ENCODE measurements at regions not wholly inside any gene's neighbourhood (a gene's known extent, or its start where the extent isn't known, plus 50 kb on each side); places are given as distances from the start of the nearest gene placed in this dataset.

GRCh38 chrX:2618516-2618915 is 72.6 kb upstream of the CD99 start:
- TF ChIP-seq GLIS3 (CRISPR knock-in tag; IDR thresholded peaks at IDR 0.05) (no peak), SNAI2 (CRISPR knock-in tag; IDR thresholded peaks at IDR 0.05) (no peak), ARNTL (CRISPR knock-in tag; IDR thresholded peaks at IDR 0.05; ENCODE audit: borderline replicate concordance, low read depth) (no peak), RARB (CRISPR knock-in tag; IDR thresholded peaks at IDR 0.05) (no peak), TOX (CRISPR knock-in tag; IDR thresholded peaks at IDR 0.05; ENCODE audit: borderline replicate concordance) (no peak), ZFP3 (CRISPR knock-in tag; IDR thresholded peaks at IDR 0.05) (no peak), PATZ1 (CRISPR knock-in tag; IDR thresholded peaks at IDR 0.05; ENCODE audit: borderline replicate concordance) (no peak), ZNF8 (CRISPR knock-in tag; IDR thresholded peaks at IDR 0.05) (no peak), ZFP30 (CRISPR knock-in tag; IDR thresholded peaks at IDR 0.05) (no peak), CREB5 (CRISPR knock-in tag; IDR thresholded peaks at IDR 0.05; ENCODE audit: low read depth) (no peak), BACH2 (CRISPR knock-in tag; IDR thresholded peaks at IDR 0.05; ENCODE audit: borderline replicate concordance) (no peak), POU6F1 (CRISPR knock-in tag; IDR thresholded peaks at IDR 0.05; ENCODE audit: borderline replicate concordance, low read depth) (no peak), TSHZ2 (CRISPR knock-in tag; IDR thresholded peaks at IDR 0.05) (no peak), ZNF70 (CRISPR knock-in tag; IDR thresholded peaks at IDR 0.05) (no peak)
- no peak for ATAC-seq

- ATAC-seq = peak; percentile 84
- TF ChIP-seq CSRNP3 (CRISPR knock-in tag; IDR thresholded peaks at IDR 0.05) (no peak), TOX (CRISPR knock-in tag; IDR thresholded peaks at IDR 0.05; ENCODE audit: borderline replicate concordance) (no peak), CSDC2 (CRISPR knock-in tag; IDR thresholded peaks at IDR 0.05) (no peak), SNAI2 (CRISPR knock-in tag; IDR thresholded peaks at IDR 0.05) (no peak), ZFP30 (CRISPR knock-in tag; IDR thresholded peaks at IDR 0.05) (no peak), POU6F1 (CRISPR knock-in tag; IDR thresholded peaks at IDR 0.05; ENCODE audit: borderline replicate concordance, low read depth) (no peak), ZNF70 (CRISPR knock-in tag; IDR thresholded peaks at IDR 0.05) (no peak), ARNTL (CRISPR knock-in tag; IDR thresholded peaks at IDR 0.05; ENCODE audit: borderline replicate concordance, low read depth) (no peak), PPARA (CRISPR knock-in tag; IDR thresholded peaks at IDR 0.05; ENCODE audit: borderline replicate concordance) (no peak), ISL1 (CRISPR knock-in tag; IDR thresholded peaks at IDR 0.05) (no peak), CREB5 (CRISPR knock-in tag; IDR thresholded peaks at IDR 0.05; ENCODE audit: low read depth) (no peak), PATZ1 (CRISPR knock-in tag; IDR thresholded peaks at IDR 0.05; ENCODE audit: borderline replicate concordance) (no peak), TCF4 (CRISPR knock-in tag; IDR thresholded peaks at IDR 0.05; ENCODE audit: borderline replicate concordance) (no peak)
Measured at GRCh38 chrX:2614911-2615310, 76.2 kb upstream of the CD99 start.
